Retinal pigment epithelial cell (primary cell): ENCODE measurements at regions not wholly inside any gene's neighbourhood (a gene's known extent, or its start where the extent isn't known, plus 50 kb on each side); places are given as distances from the start of the nearest gene placed in this dataset.

ENCODE experiments used
- DNase-seq: peaks from one replicate; pipeline ENCODE4 v3.0.0-alpha.2; 2010; ENCODE audit warnings: low read depth
- H3K4me3 ChIP-seq: 2 replicates; pipeline ENCODE4 v1.5.1; 2011; ENCODE audit warnings: mild to moderate bottlenecking, low read length, control low read depth, moderate library complexity
- CTCF ChIP-seq: conservative IDR thresholded peaks from 2 replicates; pipeline ENCODE4 v1.5.1; 2011; ENCODE audit warnings: low read depth, low read length, control low read depth, inconsistent platforms

- no peak for DNase-seq
- H3K4me3 ChIP-seq: no peak overlapping the region
- TF ChIP-seq CTCF: peak; percentile 49
Observed at GRCh38 chr12:92987362-92987761, 58.3 kb upstream of the EEA1 start.

GRCh38 chr12:92987846-92988621 lies 58.9 kb upstream of the EEA1 start:
- no peak overlapping the region for H3K4me3 ChIP-seq
- no peak for TF ChIP-seq CTCF
- DNase-seq: no peak

- TF ChIP-seq CTCF: no peak
- no peak for DNase-seq
- H3K4me3 ChIP-seq: no peak overlapping the region
Observed at GRCh38 chr12:92988622-92989130, 59.6 kb upstream of the EEA1 start.

GRCh38 chr12:92989715-92990484 lies 60.8 kb upstream of the EEA1 start:
- TF ChIP-seq CTCF: no peak
- no peak for DNase-seq
- H3K4me3 ChIP-seq: no peak overlapping the region

GRCh38 chr12:92991134-92991533 lies 62.0 kb upstream of the EEA1 start:
- no peak for DNase-seq
- TF ChIP-seq CTCF: no peak
- no peak overlapping the region for H3K4me3 ChIP-seq

- DNase-seq: no peak
- no peak for TF ChIP-seq CTCF
- no peak overlapping the region for H3K4me3 ChIP-seq
Observed at GRCh38 chr12:92992041-92992440, 62.9 kb upstream of the EEA1 start.

GRCh38 chr12:92993259-92993658 lies 64.2 kb upstream of the EEA1 start:
- no peak overlapping the region for H3K4me3 ChIP-seq
- no peak for DNase-seq
- no peak for TF ChIP-seq CTCF
